Upper lobe of left lung (tissue), 4 donors: ENCODE measurements at regions not wholly inside any gene's neighbourhood (a gene's known extent, or its start where the extent isn't known, plus 50 kb on each side); places are given as distances from the start of the nearest gene placed in this dataset.
"Not testable (repeated sequence)": the region's sequence is repeated elsewhere in the genome, so short reads cannot be mapped to it uniquely, and the experiment has no call there.

ENCODE experiments used
- CTCF ChIP-seq, 6 experiments: fragments of 450-650 bp in 4 of 6; fragments of 200-600 bp in 2 of 6; sonication (generic) in 2 of 6; IDR thresholded peaks; one replicate each; pipeline ENCODE4 v1.5.1; 2016 to 2019; ENCODE audit warnings: antibody characterized with exemption in 6 of 6
- EP300 ChIP-seq, 4 donors: sonication (generic); formaldehyde crosslinking; IDR thresholded peaks; one replicate each; pipeline ENCODE4 v1.5.1; 2017; ENCODE audit warnings: antibody characterized with exemption in 4 of 4, control low read depth in 2 of 4
- POLR2A ChIP-seq, 4 donors: fragments of 450-650 bp; IDR thresholded peaks; one replicate each; pipeline ENCODE4 v1.5.1; 2016 to 2017; ENCODE audit warnings: antibody characterized with exemption in 4 of 4, mild to moderate bottlenecking in 2 of 4
- POLR2AphosphoS5 ChIP-seq, 2 donors: sonication (generic); formaldehyde crosslinking; IDR thresholded peaks; one replicate each; pipeline ENCODE4 v1.5.1; 2017; ENCODE audit warnings: antibody characterized with exemption in 2 of 2

- not testable (repeated sequence) for TF ChIP-seq POLR2AphosphoS5, CTCF, POLR2A, EP300 (IDR thresholded peaks at IDR 0.05)
Observed at GRCh38 chr7:104071641-104072040, 82.2 kb upstream of the RELN start.
